PC-9 (cell line): ENCODE measurements at regions not wholly inside any gene's neighbourhood (a gene's known extent, or its start where the extent isn't known, plus 50 kb on each side); places are given as distances from the start of the nearest gene placed in this dataset.

Experiments
- BruUV-seq: library from RNA; stranded (reverse); fragments of 400-500 nt; replicated peaks from 2 replicates; lab custom pipeline; 2021; lab: Mats Ljungman, UMichigan
- CTCF ChIA-PET: fragments of 300-600 bp; sonication (Branson Sonifier 250); formaldehyde crosslinking; loops from one replicate; lab custom pipeline; 2022; ENCODE audit warnings: antibody characterized with exemption; lab: Charles Lee
- POLR2A ChIA-PET: fragments of 300-600 bp; sonication (Branson Sonifier 250); formaldehyde crosslinking; loops from one replicate; lab custom pipeline; 2022; ENCODE audit warnings: antibody characterized with exemption; ENCODE audit not compliant: unreplicated experiment; lab: Charles Lee
- DNase-seq, 2 experiments: peaks; one replicate each; pipeline versions ENCODE4 v3.0.0 to v3.0.0-alpha.2; 2015 to 2022; ENCODE audit warnings: mixed read lengths in 1 of 2
- H2AFZ ChIP-seq: fragments of 200-600 bp; sonication (generic); 2 replicates; pipeline ENCODE4 v1.8.1; 2017; ENCODE audit warnings: antibody characterized with exemption
- H3F3A ChIP-seq: fragments of 200-600 bp; sonication (generic); 2 replicates; pipeline ENCODE4 v1.8.1; 2017; ENCODE audit warnings: antibody characterized with exemption, mild to moderate bottlenecking, low read depth; ENCODE audit not compliant: insufficient read depth
- H3K27ac ChIP-seq: fragments of 200-600 bp; sonication (generic); 2 replicates; pipeline ENCODE4 v1.6.1; 2016; ENCODE audit warnings: mixed run types
- H3K27me3 ChIP-seq: fragments of 200-600 bp; sonication (generic); 2 replicates; pipeline ENCODE4 v1.6.1; 2016; ENCODE audit warnings: low read depth, mixed run types; ENCODE audit not compliant: insufficient read depth
- H3K36me3 ChIP-seq: fragments of 200-600 bp; sonication (generic); 2 replicates; pipeline ENCODE4 v1.6.1; 2016; ENCODE audit warnings: low read depth, mixed run types
- H3K4me1 ChIP-seq: fragments of 200-600 bp; sonication (generic); replicated peaks from 2 replicates; pipeline ENCODE4 v1.6.1; 2016; ENCODE audit warnings: mixed run types; ENCODE audit not compliant: insufficient read depth
- H3K4me2 ChIP-seq: fragments of 200-600 bp; sonication (generic); 2 replicates; pipeline ENCODE4 v1.6.1; 2017; ENCODE audit warnings: mixed run types
- H3K4me3 ChIP-seq: fragments of 200-600 bp; sonication (generic); 2 replicates; pipeline ENCODE4 v1.6.1; 2016; ENCODE audit warnings: mixed run types
- H3K79me2 ChIP-seq: fragments of 200-600 bp; sonication (generic); 2 replicates; pipeline ENCODE4 v1.6.1; 2017; ENCODE audit warnings: low read depth, mixed run types
- H3K9me2 ChIP-seq: fragments of 200-600 bp; sonication (generic); 2 replicates; pipeline ENCODE4 v1.8.1; 2017; ENCODE audit warnings: mild to moderate bottlenecking; ENCODE audit not compliant: insufficient read depth
- H3K9me3 ChIP-seq: fragments of 200-600 bp; sonication (generic); 2 replicates; pipeline ENCODE4 v1.8.1; 2016; ENCODE audit warnings: low read depth; ENCODE audit not compliant: insufficient read depth
- H4K20me1 ChIP-seq: fragments of 200-600 bp; sonication (generic); 2 replicates; pipeline ENCODE4 v1.8.1; 2017; ENCODE audit not compliant: insufficient read depth
- EZH2 ChIP-seq: fragments of 200-600 bp; sonication (generic); IDR thresholded peaks from 2 replicates; pipeline ENCODE4 v1.8.0; 2017; ENCODE audit warnings: antibody characterized with exemption, low read depth
- intact Hi-C: fragments of 100-400 bp; cut with micrococcal nuclease; formaldehyde crosslinking; loops from one replicate; pipeline ENCODE4 v1.10.0; 2022; ENCODE audit not compliant: unreplicated experiment
- TF ChIP-seq, protein P1 (sequence below): fragments of 200-600 bp; sonication (generic); conservative IDR thresholded peaks from 2 replicates; pipeline ENCODE4 v1.6.1; 2017; ENCODE audit warnings: mixed run types, antibody characterized with exemption, mild to moderate bottlenecking, moderate library complexity

DNA sequence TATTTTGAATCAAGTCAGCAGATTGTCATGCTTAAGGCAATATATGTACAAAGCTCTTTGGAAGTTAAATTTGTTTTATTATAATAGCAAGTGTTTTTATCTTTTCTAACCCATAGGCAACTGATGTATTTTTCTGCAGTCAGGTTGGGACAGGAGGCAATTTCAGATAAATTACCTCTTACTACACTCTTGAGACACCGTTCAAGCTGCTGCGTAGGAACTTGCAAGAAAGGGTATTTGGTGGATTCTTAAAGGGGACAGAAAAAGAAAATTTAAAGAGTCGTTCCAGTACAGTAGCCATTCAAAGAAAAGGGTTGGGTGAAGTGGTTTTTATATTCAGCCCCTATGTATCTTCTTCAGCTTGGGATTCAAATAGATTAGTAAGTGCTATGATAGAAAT, 112.4 kb upstream of the APC start:
- CTCF ChIA-PET: no interaction called here
- no peaks in the 10 kb centered on the region for H4K20me1 ChIP-seq
- no peak overlapping the region for H3K4me2 ChIP-seq
- DNase-seq: no peak
- H2AFZ ChIP-seq: no peak overlapping the region
- no peaks in the 10 kb centered on the region for H3K9me2 ChIP-seq
- no peak overlapping the region for H3K4me3 ChIP-seq
- intact Hi-C loops: no loop called here
- POLR2A ChIA-PET: no interaction called here
- H3K4me1 ChIP-seq: no peaks in the 10 kb centered on the region
- H3K9me3 ChIP-seq: no peaks in the 10 kb centered on the region
- H3K36me3 ChIP-seq: no peaks in the 10 kb centered on the region
- BruUV-seq: no TSS peak
- H3K27me3 ChIP-seq: no peaks in the 10 kb centered on the region
- H3K27ac ChIP-seq: no peak overlapping the region
- TF ChIP-seq, protein P1, sequence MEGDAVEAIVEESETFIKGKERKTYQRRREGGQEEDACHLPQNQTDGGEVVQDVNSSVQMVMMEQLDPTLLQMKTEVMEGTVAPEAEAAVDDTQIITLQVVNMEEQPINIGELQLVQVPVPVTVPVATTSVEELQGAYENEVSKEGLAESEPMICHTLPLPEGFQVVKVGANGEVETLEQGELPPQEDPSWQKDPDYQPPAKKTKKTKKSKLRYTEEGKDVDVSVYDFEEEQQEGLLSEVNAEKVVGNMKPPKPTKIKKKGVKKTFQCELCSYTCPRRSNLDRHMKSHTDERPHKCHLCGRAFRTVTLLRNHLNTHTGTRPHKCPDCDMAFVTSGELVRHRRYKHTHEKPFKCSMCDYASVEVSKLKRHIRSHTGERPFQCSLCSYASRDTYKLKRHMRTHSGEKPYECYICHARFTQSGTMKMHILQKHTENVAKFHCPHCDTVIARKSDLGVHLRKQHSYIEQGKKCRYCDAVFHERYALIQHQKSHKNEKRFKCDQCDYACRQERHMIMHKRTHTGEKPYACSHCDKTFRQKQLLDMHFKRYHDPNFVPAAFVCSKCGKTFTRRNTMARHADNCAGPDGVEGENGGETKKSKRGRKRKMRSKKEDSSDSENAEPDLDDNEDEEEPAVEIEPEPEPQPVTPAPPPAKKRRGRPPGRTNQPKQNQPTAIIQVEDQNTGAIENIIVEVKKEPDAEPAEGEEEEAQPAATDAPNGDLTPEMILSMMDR: no peak
- TF ChIP-seq EZH2: no peak
- no peaks in the 10 kb centered on the region for H3K79me2 ChIP-seq
- no peaks in the 10 kb centered on the region for H3F3A ChIP-seq

DNA sequence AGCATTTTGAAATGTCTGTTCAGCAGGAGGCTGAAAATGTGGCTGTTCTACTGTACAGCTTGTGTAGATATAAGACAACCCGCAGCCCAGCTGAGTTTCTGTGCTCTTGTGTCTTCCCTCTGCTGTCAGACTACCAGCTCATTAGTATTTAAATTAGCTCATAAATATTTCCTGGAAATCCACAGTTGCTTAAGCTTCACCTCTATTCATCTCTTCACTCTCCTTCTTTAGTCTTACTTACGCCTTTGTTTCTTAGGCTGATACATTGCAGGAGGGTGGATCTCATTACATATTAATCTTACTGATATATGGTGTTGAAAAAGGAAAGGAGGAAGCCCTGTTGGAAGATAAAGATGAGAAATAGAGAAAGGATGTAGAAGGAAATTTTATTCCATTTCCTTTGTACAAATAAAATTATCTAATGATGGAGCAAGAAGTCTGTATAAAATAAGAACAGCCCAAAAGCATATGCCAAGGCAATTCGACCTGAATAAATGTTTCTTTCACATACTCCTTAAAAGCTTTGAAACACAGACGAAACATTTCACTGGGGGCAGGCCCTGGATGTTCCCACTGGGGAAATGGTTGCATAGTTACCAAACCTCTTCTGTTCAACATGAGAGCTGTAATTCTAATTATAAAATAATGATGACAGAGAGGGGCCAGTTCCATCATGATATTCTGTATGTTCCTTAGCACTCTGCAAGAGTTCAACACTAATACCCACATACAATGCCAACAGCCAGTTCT, 111.8 kb upstream of the APC start:
- POLR2A ChIA-PET: no interaction called here
- Histone ChIP-seq H3F3A (no peaks in the 10 kb centered on the region), H3K4me1 (no peaks in the 10 kb centered on the region), H3K79me2 (no peaks in the 10 kb centered on the region), H4K20me1 (no peaks in the 10 kb centered on the region), H3K9me3 (no peaks in the 10 kb centered on the region), H3K27ac (no peak overlapping the region), H3K36me3 (no peaks in the 10 kb centered on the region), H3K27me3 (no peaks in the 10 kb centered on the region), H2AFZ (no peak overlapping the region), H3K9me2 (no peaks in the 10 kb centered on the region), H3K4me3 (no peak overlapping the region), H3K4me2 (no peak overlapping the region)
- intact Hi-C loops: no loop called here
- no peak for DNase-seq
- BruUV-seq: no TSS peak
- CTCF ChIA-PET: no interaction called here
- TF ChIP-seq, protein P1: no peak
- no peak for TF ChIP-seq EZH2

DNA sequence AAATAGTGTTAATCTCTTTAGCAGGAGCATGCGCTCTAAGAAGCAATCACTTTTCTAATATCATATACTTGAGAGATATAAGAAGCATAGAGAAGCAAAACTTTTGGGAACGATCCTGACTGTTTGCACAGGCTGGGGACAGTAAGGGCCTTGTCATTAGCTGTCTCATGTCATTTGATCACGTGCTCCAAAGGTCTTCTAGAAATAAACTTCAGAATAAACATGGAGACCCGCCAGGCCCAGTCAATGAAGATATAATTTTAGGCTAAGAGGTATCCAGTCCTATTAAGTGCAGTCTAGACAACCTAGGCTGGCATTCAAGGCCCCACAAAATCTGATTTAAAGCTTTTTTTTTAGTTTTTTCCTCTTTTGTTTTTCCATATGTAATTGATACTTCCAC, 111.0 kb upstream of the APC start:
- Histone ChIP-seq H4K20me1 (no peaks in the 10 kb centered on the region), H3K27me3 (no peaks in the 10 kb centered on the region), H3K27ac (no peak overlapping the region), H2AFZ (no peak overlapping the region), H3K9me2 (no peaks in the 10 kb centered on the region), H3K9me3 (no peaks in the 10 kb centered on the region), H3K36me3 (no peaks in the 10 kb centered on the region), H3K4me3 (no peak overlapping the region), H3K79me2 (no peaks in the 10 kb centered on the region), H3K4me2 (no peak overlapping the region), H3K4me1 (no peaks in the 10 kb centered on the region), H3F3A (no peaks in the 10 kb centered on the region)
- CTCF ChIA-PET: interaction anchor here (0.6 kb wide), 1 partner anchor 130 kb away, joined by 5 read pairs; no protein-coding TSS in a partner anchor
- POLR2A ChIA-PET: no interaction called here
- DNase-seq: no peak
- TF ChIP-seq, protein P1: no peak
- TF ChIP-seq EZH2: no peak
- intact Hi-C loops: no loop called here
- BruUV-seq: no TSS peak
